Colonic mucosa (tissue), 4 donors: ENCODE measurements at regions not wholly inside any gene's neighbourhood (a gene's known extent, or its start where the extent isn't known, plus 50 kb on each side); places are given as distances from the start of the nearest gene placed in this dataset.

Experiments used
- DNase-seq: peaks from one replicate; pipeline ENCODE4 v3.0.0-alpha.2; 2020
- H3K27ac ChIP-seq: fragments of 200-600 bp; one replicate; pipeline ENCODE4 v1.8.0; 2021
- H3K27me3 ChIP-seq: fragments of 200-600 bp; one replicate; pipeline ENCODE4 v1.8.0; 2021
- H3K36me3 ChIP-seq: fragments of 200-600 bp; one replicate; pipeline ENCODE4 v1.8.0; 2021
- H3K4me1 ChIP-seq: fragments of 200-600 bp; one replicate; pipeline ENCODE4 v1.8.0; 2021; ENCODE audit warnings: mild to moderate bottlenecking
- H3K4me3 ChIP-seq: fragments of 200-600 bp; one replicate; pipeline ENCODE4 v1.8.0; 2021
- H3K9ac ChIP-seq, 2 donors: one replicate each; pipeline ENCODE4 v1.7.0; 2013; ENCODE audit warnings: control low read depth in 2 of 2, low read depth in 2 of 2, low read length in 2 of 2
- H3K9me3 ChIP-seq: fragments of 200-600 bp; one replicate; pipeline ENCODE4 v1.8.0; 2021
- CTCF ChIP-seq: fragments of 200-600 bp; IDR thresholded peaks from one replicate; pipeline ENCODE4 v1.8.0; 2022; ENCODE audit warnings: antibody characterized with exemption, mild to moderate bottlenecking
- intact Hi-C: fragments of 100-400 bp; cut with DNase I; formaldehyde crosslinking; loops from one replicate; pipeline ENCODE4 v1.14.1; 2022
- donor health status: healthy.
- donor health status: DM: no; HTN: no; CAD: no.
- donor health status: DM: no; HTN: no; CAD: no.

- H3K9ac ChIP-seq = no peak overlapping the region
- no peak overlapping the region for H3K4me3 ChIP-seq
- DNase-seq = no peak
- no peaks in the 10 kb centered on the region for H3K4me1 ChIP-seq
- H3K36me3 ChIP-seq = no peaks in the 10 kb centered on the region
- no peaks in the 10 kb centered on the region for H3K9me3 ChIP-seq
- no peaks in the 10 kb centered on the region for H3K27me3 ChIP-seq
- intact Hi-C loops = no loop called here
- H3K27ac ChIP-seq = no peak overlapping the region
- TF ChIP-seq CTCF = no peak
Measured at GRCh38 chr11:40062616-40063015, 1396.8 kb downstream of the LRRC4C start.

GRCh38 chr11:40061221-40061620 is 1398.2 kb downstream of the LRRC4C start:
- no peak for DNase-seq

GRCh38 chr11:40054631-40055030 is 1404.8 kb downstream of the LRRC4C start:
- Histone ChIP-seq H3K4me1 (no peaks in the 10 kb centered on the region), H3K4me3 (no peak overlapping the region), H3K9me3 (no peaks in the 10 kb centered on the region), H3K27me3 (no peaks in the 10 kb centered on the region), H3K9ac (no peak overlapping the region), H3K36me3 (no peaks in the 10 kb centered on the region), H3K27ac (no peak overlapping the region)
- no peak for TF ChIP-seq CTCF
- DNase-seq = no peak
- intact Hi-C loops = no loop called here

More at GRCh38 chr11:40061221-40061620, 1398.2 kb downstream of the LRRC4C start:
- Histone ChIP-seq H3K36me3 (no peaks in the 10 kb centered on the region), H3K4me1 (no peaks in the 10 kb centered on the region), H3K9ac (no peak overlapping the region), H3K27ac (no peak overlapping the region), H3K9me3 (no peaks in the 10 kb centered on the region), H3K4me3 (no peak overlapping the region), H3K27me3 (no peaks in the 10 kb centered on the region)
- intact Hi-C loops = no loop called here
- no peak for TF ChIP-seq CTCF

- H3K36me3 ChIP-seq = no peaks in the 10 kb centered on the region
- H3K4me1 ChIP-seq = no peaks in the 10 kb centered on the region
- no peak overlapping the region for H3K9ac ChIP-seq
- no peak for DNase-seq
- TF ChIP-seq CTCF = no peak
- no peak overlapping the region for H3K27ac ChIP-seq
- H3K27me3 ChIP-seq = no peaks in the 10 kb centered on the region
- intact Hi-C loops = no loop called here
- H3K4me3 ChIP-seq = no peak overlapping the region
- no peaks in the 10 kb centered on the region for H3K9me3 ChIP-seq
Measured at GRCh38 chr11:40045312-40045711, 1414.1 kb downstream of the LRRC4C start.

GRCh38 chr11:40037005-40037404 is 1422.4 kb downstream of the LRRC4C start:
- H3K36me3 ChIP-seq = no peaks in the 10 kb centered on the region
- H3K4me3 ChIP-seq = no peak overlapping the region
- no peaks in the 10 kb centered on the region for H3K4me1 ChIP-seq
- no peak for DNase-seq
- no peaks in the 10 kb centered on the region for H3K27me3 ChIP-seq
- H3K9me3 ChIP-seq = no peaks in the 10 kb centered on the region
- no peak overlapping the region for H3K9ac ChIP-seq
- intact Hi-C loops = no loop called here
- H3K27ac ChIP-seq = no peak overlapping the region
- TF ChIP-seq CTCF = no peak

GRCh38 chr11:40032331-40032730 is 1427.1 kb downstream of the LRRC4C start:
- intact Hi-C loops = no loop called here
- no peak overlapping the region for H3K27ac ChIP-seq
- DNase-seq = no peak
- H3K9ac ChIP-seq = no peak overlapping the region
- H3K4me1 ChIP-seq = no peaks in the 10 kb centered on the region
- H3K9me3 ChIP-seq = no peaks in the 10 kb centered on the region
- H3K27me3 ChIP-seq = no peaks in the 10 kb centered on the region
- no peak for TF ChIP-seq CTCF
- H3K36me3 ChIP-seq = no peaks in the 10 kb centered on the region
- no peak overlapping the region for H3K4me3 ChIP-seq
